Posterior vena cava (tissue), 2 donors: ENCODE measurements at regions not wholly inside any gene's neighbourhood (a gene's known extent, or its start where the extent isn't known, plus 50 kb on each side); places are given as distances from the start of the nearest gene placed in this dataset.
A peak's percentile ranks its signal among the peaks of the same experiment; 100 is the strongest.

ENCODE experiments used
- DNase-seq: peaks from one replicate; pipeline ENCODE4 v3.0.0-alpha.2; 2020; ENCODE audit warnings: low spot score
- intact Hi-C, 2 donors: fragments of 100-400 bp; cut with DNase I; formaldehyde crosslinking; loops; one replicate each; pipeline versions ENCODE4 v1.14.1 to v1.14.2; 2022 to 2023
- donor health status: DM: yes; HTN: yes; CAD: no.
- donor health status: DM: yes; HTN: yes; CAD: no.

GRCh38 chr11:123268156-123268555, 73.1 kb upstream of the CLMP start:
- DNase-seq: no peak
- intact Hi-C loops: no loop called here

GRCh38 chr11:123265951-123266350, 70.9 kb upstream of the CLMP start:
- intact Hi-C loops: no loop called here
- no peak for DNase-seq

DNA sequence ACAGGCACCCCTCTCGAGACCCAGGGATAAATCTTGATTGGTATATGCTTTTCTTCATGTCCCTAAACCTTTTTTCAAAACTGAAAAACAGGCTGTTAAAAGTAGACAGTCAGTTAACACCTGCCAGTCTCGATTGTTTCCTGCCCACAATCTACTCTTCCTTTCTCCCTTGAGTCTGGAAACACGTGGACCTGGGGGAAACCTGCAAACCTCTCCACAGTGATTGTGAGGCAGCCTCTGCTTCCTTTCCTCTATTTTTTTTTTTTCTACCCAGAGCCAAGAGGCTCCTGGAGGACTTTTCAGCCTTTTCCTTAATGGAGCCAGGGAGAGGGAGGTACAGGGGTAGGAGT, 69.4 kb upstream of the CLMP start:
- intact Hi-C loops: no loop called here
- no peak for DNase-seq

DNA sequence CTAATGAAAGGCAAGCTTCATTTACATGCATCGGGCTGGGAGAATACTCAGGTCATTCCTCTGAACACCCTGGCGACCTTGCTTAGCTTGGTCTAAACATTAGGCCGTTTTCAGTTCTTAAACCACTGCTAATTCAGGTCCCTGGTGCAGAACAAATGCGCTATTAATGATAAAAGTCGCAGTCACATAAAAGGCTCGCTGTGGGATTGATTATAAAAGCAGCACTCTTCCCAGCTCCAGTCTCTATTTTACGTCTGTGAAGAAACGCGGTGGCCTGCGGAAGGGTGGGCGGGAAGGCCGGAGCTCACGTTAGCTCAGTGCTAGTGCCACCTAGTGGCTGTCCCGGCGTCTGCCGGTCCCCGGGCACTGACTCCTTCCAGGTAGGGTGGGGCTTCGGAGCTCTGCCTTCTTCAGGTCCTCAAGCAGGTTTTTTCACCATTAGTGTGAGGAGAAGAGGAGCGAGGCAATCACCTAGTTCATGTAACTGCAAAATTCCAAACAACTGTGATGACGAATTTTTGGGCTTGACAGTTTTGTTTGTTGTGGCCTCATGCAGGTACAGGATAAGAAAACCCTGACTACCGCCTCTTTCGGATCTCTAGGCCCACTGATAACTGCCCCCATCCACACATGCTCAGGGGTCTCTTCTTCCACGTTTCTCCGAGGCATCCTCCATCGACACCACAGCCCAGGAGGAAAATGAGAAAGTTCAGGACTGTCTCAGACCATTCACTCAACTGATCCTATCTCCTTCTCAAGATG, 66.5 kb upstream of the CLMP start:
- peak; percentile 94 for DNase-seq
- intact Hi-C loops: no loop called here

GRCh38 chr11:123260511-123261211, 65.6 kb upstream of the CLMP start:
- intact Hi-C loops: no loop called here
- DNase-seq: no peak

DNA sequence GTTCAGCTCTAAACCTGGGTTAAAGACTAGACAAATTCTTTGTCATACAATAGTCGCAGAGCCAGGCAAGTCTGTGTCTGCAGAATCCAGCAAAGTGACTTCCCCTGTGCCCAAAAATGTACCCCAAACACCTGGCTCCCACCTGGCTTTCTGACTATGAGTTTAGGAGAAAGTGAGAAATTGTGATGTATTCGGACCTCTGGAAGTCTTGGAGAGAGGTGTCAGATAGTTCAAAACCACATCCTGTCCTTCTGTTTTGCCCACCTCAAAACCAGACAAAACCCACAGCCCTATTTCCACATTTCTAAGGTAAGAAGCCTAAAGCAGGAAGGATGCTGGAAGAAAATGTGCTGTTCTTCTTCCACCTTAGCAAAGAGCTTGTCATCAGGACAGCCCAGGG, 63.8 kb upstream of the CLMP start:
- DNase-seq: no peak
- intact Hi-C loops: no loop called here

DNA sequence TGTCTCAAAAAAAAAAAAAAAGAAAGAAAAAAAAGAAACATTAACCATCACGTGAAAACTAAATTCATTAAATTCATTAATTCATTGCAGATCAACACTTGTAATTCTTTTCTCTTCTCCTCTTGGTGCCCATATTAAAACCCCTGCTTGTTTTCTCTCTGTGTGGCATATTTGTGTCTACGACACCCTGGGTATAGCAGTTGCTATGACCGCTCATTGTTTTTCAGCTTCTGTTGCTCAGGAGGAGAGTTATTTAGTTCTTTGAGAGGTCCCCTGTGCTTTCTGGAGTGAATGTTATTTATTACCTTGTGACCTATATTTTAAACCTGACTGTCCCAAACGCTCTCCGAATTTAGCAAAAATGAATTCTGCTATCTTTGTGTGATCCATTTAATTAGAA, 62.3 kb upstream of the CLMP start:
- intact Hi-C loops: no loop called here

GRCh38 chr11:123255909-123256308, 60.9 kb upstream of the CLMP start:
- intact Hi-C loops: no loop called here
- no peak for DNase-seq

More for the DNA sequence above, 62.3 kb upstream of the CLMP start:
- DNase-seq: no peak

- no peak for DNase-seq
- intact Hi-C loops: no loop called here
These were observed 59.3 kb upstream of the CLMP start for GRCh38 chr11:123254357-123254756.

DNA sequence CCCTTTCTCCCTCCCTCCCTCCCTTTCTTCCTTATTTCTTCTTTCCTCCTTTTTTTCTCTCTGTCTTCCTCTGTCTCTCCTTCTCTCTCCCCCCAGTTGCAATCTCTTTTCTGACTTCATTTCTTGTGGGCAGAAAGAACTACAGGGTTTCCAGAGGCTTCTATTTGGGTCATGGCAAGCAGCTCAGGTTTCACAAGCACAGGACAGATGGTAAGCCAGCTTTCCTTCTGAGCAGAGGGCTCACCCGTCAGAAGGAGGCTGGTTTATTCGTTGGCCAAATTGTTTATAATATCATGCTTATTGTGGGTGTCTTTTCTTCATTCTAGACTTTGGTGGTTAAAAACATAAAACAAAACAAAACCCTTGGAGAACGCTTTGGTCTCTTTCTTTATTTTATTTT, 58.9 kb upstream of the CLMP start:
- intact Hi-C loops: no loop called here
- DNase-seq: no peak

GRCh38 chr11:123253223-123253622, 58.2 kb upstream of the CLMP start:
- intact Hi-C loops: no loop called here
- no peak for DNase-seq

DNA sequence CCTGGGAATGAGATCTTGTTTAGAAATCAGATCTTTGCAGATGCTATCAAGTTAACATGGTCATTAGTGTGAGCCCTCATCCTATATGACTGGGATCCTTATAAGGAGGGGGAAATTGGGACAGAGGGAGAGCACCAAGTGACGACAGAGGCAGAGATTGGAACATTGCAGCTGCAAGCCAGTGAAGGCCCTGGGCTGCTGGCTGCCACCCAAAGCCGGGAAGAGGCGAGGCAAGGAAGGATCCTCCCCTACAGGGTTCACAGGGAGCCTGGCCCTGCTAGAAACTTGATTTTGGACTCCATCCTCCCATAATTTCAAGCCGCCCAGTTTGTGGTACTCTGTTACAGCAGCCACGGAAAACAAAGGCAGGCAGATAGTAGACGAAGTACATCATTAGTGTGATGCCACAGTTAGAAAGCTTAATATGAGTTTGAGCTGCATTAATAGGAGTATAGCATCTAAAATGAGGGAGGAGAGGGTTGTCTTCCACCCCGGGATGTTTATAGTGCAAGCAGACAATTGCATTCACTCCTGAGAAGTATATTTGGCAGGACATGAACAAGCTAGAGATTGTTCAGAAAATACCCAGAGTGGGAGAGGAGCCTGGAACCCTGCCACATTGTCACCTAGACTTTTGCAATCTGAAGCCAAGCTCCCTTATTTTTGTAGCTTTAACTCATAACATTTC, 56.8 kb upstream of the CLMP start:
- intact Hi-C loops: no loop called here
- peak; percentile 89 for DNase-seq

GRCh38 chr11:123250892-123251656, 56.0 kb upstream of the CLMP start:
- intact Hi-C loops: no loop called here
- DNase-seq: no peak

- no peak for DNase-seq
- intact Hi-C loops: loop anchor here (5.0 kb wide), 1 partner anchor 137 kb away; no protein-coding TSS in a partner anchor
These were observed 54.3 kb upstream of the CLMP start for GRCh38 chr11:123249354-123249753.

- intact Hi-C loops: loop anchor here (5.0 kb wide), 1 partner anchor 136 kb away; no protein-coding TSS in a partner anchor
- no peak for DNase-seq
These were observed 52.8 kb upstream of the CLMP start for GRCh38 chr11:123247813-123248379.

- DNase-seq: no peak
- intact Hi-C loops: loop anchor here (5.0 kb wide), 1 partner anchor 135 kb away; no protein-coding TSS in a partner anchor
These were observed 52.4 kb upstream of the CLMP start for GRCh38 chr11:123247496-123247799.

- intact Hi-C loops: loop anchor here (5.0 kb wide), 1 partner anchor 135 kb away; no protein-coding TSS in a partner anchor
- DNase-seq: peak; percentile 94
These were observed 51.9 kb upstream of the CLMP start for GRCh38 chr11:123246749-123247495.

DNA sequence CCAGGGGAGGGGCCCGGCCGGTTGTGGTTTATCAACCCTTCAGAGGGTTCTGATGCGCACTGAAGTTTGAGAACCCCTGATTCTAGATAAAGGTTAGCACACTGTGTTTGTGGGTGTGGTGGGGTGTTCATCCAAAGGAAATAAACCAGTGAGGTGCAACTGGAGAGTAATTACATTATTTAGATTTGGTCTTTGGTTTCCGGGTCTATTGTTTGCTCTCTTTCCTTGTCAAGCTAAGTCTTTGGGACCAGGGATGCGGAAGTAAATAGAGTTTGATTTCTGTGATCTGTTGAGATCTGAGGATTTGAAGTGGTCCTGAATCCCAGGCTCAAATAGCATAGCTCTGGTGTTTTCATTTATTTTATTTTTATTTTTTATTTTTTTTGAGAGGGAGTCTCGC, 50.5 kb upstream of the CLMP start:
- no peak for DNase-seq
- intact Hi-C loops: loop anchor here (5.0 kb wide), 1 partner anchor 133 kb away; no protein-coding TSS in a partner anchor
